Stimulated activated CD8-positive, alpha-beta memory T cell treated with anti-CD3 and anti-CD28 coated beads, Interleukin-4, amount 100 ng/mL, for 24 hours (primary cell): ENCODE measurements at regions not wholly inside any gene's neighbourhood (a gene's known extent, or its start where the extent isn't known, plus 50 kb on each side); places are given as distances from the start of the nearest gene placed in this dataset.
"Not testable (repeated sequence)": the region's sequence is repeated elsewhere in the genome, so short reads cannot be mapped to it uniquely, and the experiment has no call there.

ENCODE experiments used
- DNase-seq: peaks from one replicate; pipeline ENCODE4 v3.0.0-alpha.2; 2020; ENCODE audit warnings: low read depth

GRCh38 chr18:1488394-1488793 is 583.7 kb downstream of the ADCYAP1 start:
- DNase-seq, result no peak

- no peak for DNase-seq
These were observed 584.3 kb downstream of the ADCYAP1 start for GRCh38 chr18:1488957-1489356.

DNA sequence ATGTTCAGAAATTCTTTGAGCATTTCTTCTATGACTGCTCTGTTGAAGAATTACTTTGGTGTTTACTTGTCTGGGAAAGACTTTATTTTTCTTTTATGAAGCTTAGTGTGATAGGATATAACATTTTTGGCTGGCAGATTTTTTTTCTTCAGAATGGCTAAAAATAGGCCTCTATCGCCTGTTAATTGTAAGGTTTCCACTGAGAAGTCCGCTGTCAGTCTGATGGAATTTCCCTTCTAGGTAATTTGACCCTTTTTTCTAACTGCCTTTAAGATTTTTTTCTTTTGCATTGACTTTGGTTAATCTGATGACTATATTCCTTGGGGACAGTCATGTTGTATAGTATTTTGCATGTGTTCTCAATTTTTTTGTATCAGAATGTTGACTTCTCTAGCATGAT is 590.7 kb downstream of the ADCYAP1 start:
- no peak for DNase-seq

DNA sequence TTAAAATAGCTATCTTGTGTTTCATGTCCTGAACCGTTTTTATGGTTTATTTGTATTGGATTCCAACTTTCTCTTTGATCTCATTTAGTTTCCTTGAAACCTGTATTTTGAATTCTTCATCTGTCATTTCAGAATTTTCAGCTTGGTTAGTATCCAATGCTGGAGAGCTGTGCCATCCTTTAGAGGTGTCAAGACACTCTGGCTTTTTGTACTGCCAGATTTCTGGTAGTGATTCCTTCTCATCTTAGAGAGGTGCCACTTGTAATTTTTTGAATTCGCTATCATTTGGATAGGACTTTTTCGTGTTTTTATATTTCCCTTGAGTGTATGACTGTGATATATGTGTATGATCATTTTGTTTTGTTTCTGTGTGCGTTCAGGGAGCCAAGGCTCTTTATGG is 591.4 kb downstream of the ADCYAP1 start:
- DNase-seq, result no peak

DNA sequence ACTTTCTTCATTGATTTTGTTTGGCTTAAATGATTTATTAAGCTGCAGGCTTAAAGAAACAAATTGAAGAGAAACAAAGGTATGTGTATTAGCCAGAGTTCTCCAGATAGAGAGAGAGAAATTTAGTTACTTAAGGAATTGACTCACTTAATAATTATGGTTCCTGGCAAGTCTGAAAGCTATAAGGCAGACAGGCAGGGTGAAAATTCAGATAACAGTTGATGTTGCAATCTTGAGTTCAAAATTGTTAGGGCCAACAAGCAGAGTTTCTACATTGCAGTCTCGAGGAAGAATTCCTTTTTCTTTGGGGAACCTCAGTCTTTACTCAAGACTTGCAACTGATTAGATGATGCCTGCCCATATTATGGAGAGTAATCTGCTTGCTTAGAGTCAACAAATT is 593.5 kb downstream of the ADCYAP1 start:
- DNase-seq, result no peak

GRCh38 chr18:1499265-1499664 is 594.6 kb downstream of the ADCYAP1 start:
- no peak for DNase-seq

DNA sequence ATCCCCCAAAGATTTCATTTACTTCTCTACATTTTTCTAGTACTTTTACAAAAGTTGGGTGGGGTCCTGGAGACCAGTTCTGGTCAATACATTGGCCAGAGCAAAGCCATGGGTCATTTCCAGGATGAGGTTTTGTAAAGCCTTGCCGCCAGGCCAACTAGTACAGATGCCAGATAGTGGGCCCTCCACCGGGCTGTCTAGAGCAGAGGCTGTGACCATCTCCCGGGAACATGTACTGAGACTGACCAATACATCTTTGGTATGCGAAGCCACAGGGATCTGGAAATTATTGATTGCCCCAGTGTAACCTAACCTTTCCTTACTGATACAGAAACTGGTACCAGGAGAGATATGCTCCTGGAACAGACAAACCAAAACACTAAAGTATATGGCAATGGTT is 599.2 kb downstream of the ADCYAP1 start:
- no peak for DNase-seq

DNA sequence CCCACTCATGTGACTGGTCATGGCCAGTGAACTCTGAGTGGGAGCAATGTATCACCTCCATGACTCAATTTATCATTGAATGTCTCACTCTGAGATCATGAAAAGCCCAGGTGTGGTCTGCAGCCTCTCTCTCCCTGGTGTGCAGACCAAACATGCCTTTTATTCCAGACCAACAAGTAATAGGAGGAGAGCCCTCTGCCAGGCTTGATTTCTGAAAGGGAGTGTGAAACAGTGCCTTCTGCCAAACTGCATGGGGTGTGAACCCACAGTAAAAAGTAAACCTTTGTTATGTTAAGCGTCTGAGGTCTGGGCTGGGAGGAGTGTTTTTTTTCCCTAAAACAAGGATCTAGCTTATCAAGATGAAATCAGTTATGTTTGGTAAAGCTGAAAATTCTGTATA is 601.2 kb downstream of the ADCYAP1 start:
- DNase-seq, result no peak

- DNase-seq, result no peak
These were observed 606.0 kb downstream of the ADCYAP1 start for GRCh38 chr18:1510542-1511179.

DNA sequence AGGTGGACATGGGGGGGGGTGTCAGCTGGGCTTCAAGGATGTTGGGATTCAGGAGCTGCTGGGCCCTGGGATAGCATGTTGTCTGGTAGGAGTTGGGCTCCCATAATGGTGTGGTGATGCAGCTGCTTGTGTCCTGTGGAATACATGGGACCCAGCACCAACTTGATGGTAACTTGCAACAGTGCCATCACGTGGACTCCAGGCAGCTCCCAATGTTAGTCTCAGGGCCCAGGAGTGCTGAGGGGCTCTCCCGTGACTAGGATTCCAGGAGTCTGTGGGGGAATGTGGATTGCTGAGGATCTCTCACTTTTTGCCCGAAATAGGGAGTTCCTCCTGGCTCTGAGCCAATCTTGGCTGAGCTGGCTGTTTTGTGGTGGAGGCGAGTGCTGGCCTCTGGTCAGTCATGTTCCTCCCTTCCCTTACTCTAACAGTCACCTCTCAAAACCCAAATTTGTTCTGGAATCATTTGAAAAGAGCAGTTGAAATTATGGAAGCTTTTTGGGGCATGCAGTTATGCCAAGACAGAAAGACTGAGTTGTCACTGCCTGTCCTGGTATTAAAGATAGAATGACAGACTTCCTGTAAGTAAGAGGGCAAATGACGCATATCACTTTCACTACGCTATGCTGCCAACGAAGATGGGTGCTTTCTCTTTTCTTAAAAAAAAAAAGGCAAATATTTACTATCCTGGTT is 607.1 kb downstream of the ADCYAP1 start:
- no peak for DNase-seq

DNA sequence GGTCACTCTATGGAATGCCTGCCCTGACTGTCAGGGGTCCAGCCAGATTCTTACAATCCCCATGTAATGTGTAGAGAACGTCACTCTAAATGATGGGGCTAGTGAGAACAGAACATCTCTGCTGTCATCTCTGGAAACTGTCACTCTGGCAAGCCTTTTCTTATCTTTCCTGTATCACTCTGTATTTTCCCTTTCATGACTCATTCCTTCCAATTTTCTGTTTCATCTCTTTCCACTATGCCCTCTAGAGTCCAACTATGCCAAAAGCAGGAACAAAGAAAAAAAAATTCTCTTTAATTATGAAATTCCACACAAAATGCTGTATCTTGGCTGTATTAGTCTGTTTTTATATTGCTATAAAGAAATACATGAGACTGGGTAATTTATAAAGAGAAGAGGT is 608.8 kb downstream of the ADCYAP1 start:
- no peak for DNase-seq

GRCh38 chr18:1521588-1522248 is 617.0 kb downstream of the ADCYAP1 start:
- not testable (repeated sequence) for DNase-seq

- no peak for DNase-seq
These were observed 617.6 kb downstream of the ADCYAP1 start for GRCh38 chr18:1522249-1522615.

- no peak for DNase-seq
These were observed 622.3 kb downstream of the ADCYAP1 start for GRCh38 chr18:1526991-1527390.

DNA sequence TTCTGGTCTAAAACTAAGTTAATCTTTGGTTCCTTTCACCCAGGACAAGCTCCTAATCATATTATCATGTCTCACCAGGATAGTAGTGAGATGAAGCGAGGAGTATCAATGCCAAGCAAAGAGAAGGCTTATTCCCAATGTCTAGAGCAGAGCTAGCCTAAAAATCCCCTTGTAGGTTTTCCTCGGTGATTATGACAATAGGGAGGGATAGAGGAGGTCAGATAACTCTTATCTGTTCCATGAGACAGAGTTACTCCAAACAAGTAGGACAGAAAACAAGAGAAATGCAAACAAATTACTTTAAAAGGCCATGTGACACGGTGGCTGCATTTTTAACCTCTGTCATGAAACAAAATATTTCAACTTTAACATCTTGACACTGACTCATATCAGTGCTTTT is 623.1 kb downstream of the ADCYAP1 start:
- no peak for DNase-seq

DNA sequence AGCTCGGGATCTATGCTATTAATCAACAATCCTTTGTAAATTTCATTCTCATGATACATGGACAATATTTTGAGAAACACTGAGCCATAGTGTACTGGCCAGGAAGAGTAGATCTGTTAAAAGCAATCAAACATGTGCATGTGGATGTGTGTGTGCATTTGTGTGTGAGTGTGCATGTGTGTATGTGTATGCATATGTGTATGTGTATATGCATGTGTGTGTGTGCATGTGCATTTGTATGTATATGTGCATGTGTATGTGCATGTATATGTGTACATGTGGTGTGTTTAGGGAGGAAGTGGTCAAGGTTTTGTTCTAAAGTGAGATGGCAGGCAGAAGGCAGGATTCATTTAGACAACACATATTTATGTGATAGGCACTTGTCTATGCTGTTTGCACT is 623.8 kb downstream of the ADCYAP1 start:
- no peak for DNase-seq

DNA sequence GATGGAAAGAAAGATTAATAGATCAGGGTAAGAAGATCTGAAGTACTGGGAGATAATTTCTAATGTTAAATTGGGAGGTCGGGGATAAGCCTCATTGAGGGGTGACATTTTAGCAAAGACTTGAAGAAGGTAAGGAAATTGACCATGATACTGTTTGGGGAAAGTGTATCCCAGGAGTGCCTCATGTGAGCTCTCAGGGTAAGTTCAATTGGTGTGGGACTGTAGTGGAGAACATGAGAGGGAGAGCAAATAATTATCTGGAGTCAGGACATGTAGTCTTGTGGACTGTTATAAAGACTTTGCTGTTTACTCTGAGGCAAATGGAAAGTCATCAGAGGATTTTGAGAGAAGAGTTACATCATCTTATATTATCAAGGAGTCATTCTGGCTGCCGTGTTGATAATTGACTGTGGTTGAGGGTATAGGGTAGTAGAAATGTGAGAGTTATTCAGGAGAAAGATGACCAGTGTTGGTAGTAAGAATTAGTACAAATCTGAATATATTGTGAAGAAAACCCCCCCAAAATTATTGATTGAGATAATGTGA is 624.4 kb downstream of the ADCYAP1 start:
- no peak for DNase-seq

DNA sequence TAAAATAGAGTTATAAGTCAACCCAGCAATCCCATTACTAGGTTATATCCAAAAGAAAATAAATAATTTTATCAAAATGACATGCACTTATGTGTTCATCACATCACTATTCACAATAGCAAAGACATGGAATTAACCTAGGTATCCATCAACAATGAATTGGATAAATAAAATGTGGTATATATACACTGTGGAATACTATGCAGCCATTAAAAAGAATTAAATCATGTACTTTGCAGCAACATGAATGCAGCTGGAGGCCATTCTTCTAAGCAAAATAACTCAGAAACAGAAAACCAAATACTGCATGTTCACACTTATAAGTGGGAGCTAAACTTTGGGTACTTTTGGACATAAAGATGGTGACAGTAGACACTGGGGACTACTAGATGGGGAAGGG is 626.0 kb downstream of the ADCYAP1 start:
- DNase-seq, result no peak

- DNase-seq, result no peak
These were observed 634.6 kb downstream of the ADCYAP1 start for GRCh38 chr18:1539276-1539675.

GRCh38 chr18:1541478-1541877 is 636.8 kb downstream of the ADCYAP1 start:
- no peak for DNase-seq

GRCh38 chr18:1542230-1542774 is 637.6 kb downstream of the ADCYAP1 start:
- DNase-seq, result no peak

DNA sequence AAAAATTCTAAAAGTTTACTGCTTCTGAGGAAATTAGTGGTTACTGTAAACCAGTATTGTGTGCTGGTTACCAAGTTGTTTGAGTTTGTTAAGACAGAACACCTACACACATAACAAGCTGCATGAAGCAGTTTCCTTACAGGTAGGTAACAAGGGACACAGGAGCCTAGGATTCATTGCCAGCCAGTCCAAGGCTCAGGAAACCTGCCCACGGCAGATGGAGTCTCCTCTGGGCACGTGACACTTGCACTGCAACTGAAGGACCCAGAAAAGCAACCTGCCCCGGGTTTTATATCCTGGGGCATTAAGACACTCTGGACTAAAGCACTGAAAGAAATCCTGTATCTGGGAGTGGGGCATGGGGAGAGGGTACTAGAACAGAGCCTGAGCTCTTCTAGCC is 639.3 kb downstream of the ADCYAP1 start:
- DNase-seq, result no peak

GRCh38 chr18:1557711-1558110 is 653.0 kb downstream of the ADCYAP1 start:
- not testable (repeated sequence) for DNase-seq
